Panc1 (cell line): ENCODE measurements at regions not wholly inside any gene's neighbourhood (a gene's known extent, or its start where the extent isn't known, plus 50 kb on each side); places are given as distances from the start of the nearest gene placed in this dataset.

Source experiments
- ATAC-seq: fragments of 200-7000 bp; cut with Tn5 transposase; 2 replicates; pipeline ENCODE4 v1.9.1; 2020; ENCODE audit warnings: mild to moderate bottlenecking, moderate library complexity
- BruUV-seq: library from RNA; stranded (reverse); fragments of 400-500 nt; replicated peaks from 2 replicates; lab custom pipeline; 2021; lab: Mats Ljungman, UMichigan
- CTCF ChIA-PET: fragments of 300-600 bp; sonication (Branson Sonifier 250); formaldehyde crosslinking; loops from one replicate; lab custom pipeline; 2022; ENCODE audit warnings: antibody characterized with exemption; lab: Charles Lee
- POLR2A ChIA-PET: fragments of 300-600 bp; sonication (Branson Sonifier 250); formaldehyde crosslinking; loops from one replicate; lab custom pipeline; 2022; ENCODE audit warnings: antibody characterized with exemption; lab: Charles Lee
- DNase-seq: peaks from one replicate; pipeline ENCODE4 v3.0.0-alpha.2; 2010; ENCODE audit warnings: low read depth, low spot score
- H3K27ac ChIP-seq: 2 replicates; pipeline ENCODE4 v1.5.1; 2011; ENCODE audit warnings: mild to moderate bottlenecking, low read length, inconsistent platforms
- H3K27me3 ChIP-seq: fragments of 200-500 bp; sonication (Bioruptor generic); 2 replicates; pipeline ENCODE4 v1.6.0; 2014; ENCODE audit warnings: low read length, inconsistent platforms; ENCODE audit not compliant: control insufficient read depth, insufficient read depth
- H3K36me3 ChIP-seq: fragments of 200-500 bp; sonication (Bioruptor generic); 2 replicates; pipeline ENCODE4 v1.5.1; 2014; ENCODE audit warnings: inconsistent platforms, mild to moderate bottlenecking, low read length, moderate library complexity; ENCODE audit not compliant: control insufficient read depth, insufficient read depth
- H3K4me1 ChIP-seq: 2 replicates; pipeline ENCODE4 v1.5.1; 2011; ENCODE audit warnings: inconsistent platforms, mild to moderate bottlenecking, low read length, moderate library complexity; ENCODE audit not compliant: control insufficient read depth, insufficient read depth
- H3K4me3 ChIP-seq, 2 experiments: 2 replicates each; pipeline ENCODE4 v1.5.1; 2011 to 2012; ENCODE audit warnings: low read depth in 2 of 2, low read length in 2 of 2, mild to moderate bottlenecking in 2 of 2, inconsistent platforms in 1 of 2, moderate library complexity in 1 of 2
- H3K9me3 ChIP-seq: fragments of 200-500 bp; sonication (Bioruptor generic); 2 replicates; pipeline ENCODE4 v1.5.1; 2014; ENCODE audit warnings: low read depth, mild to moderate bottlenecking, inconsistent platforms, low read length, moderate library complexity; ENCODE audit not compliant: control insufficient read depth, insufficient read depth
- CTCF ChIP-seq: fragments of 450-650 bp; IDR thresholded peaks from 2 replicates; pipeline ENCODE4 v1.5.1; 2017; ENCODE audit warnings: mild to moderate bottlenecking
- POLR2AphosphoS5 ChIP-seq: IDR thresholded peaks from 2 replicates; pipeline ENCODE4 v1.6.1; 2012; ENCODE audit warnings: mild to moderate bottlenecking, low read depth, low read length, moderate library complexity
- REST ChIP-seq, 2 experiments: IDR thresholded peaks; 2 replicates each; pipeline ENCODE4 v1.6.1; 2011 to 2012; ENCODE audit warnings: low read depth in 2 of 2, control low read depth in 1 of 2, low read length in 1 of 2, mild to moderate bottlenecking in 1 of 2, moderate library complexity in 1 of 2; ENCODE audit not compliant: insufficient read depth in 1 of 2
- SIN3A ChIP-seq: IDR thresholded peaks from 2 replicates; pipeline ENCODE4 v1.6.1; 2012; ENCODE audit warnings: low read depth, mild to moderate bottlenecking, low read length, moderate library complexity, borderline replicate concordance; ENCODE audit not compliant: insufficient read depth
- TCF7L2 ChIP-seq: IDR thresholded peaks from 2 replicates; pipeline ENCODE4 v1.6.1; 2011; ENCODE audit warnings: mild to moderate bottlenecking, low read depth, low read length, inconsistent platforms
- in situ Hi-C: cut with HindIII; loops from 2 replicates; pipeline ENCODE4 v1.10.0; 2016; ENCODE audit warnings: low sequenced_read_pairs, low pct_unique_long_range_greater_than_20kb
- intact Hi-C: fragments of 100-400 bp; cut with micrococcal nuclease; formaldehyde crosslinking; loops from one replicate; pipeline ENCODE4 v1.10.0; 2022; ENCODE audit not compliant: unreplicated experiment

GRCh38 chr1:30378991-30379581 is 344.3 kb downstream of the MATN1 start:
- ATAC-seq, result no peak
- Histone ChIP-seq H3K27me3 (no peaks in the 10 kb centered on the region; the same call in 1 of the 2 replicates), H3K9me3 (no peaks in the 10 kb centered on the region), H3K4me1 (0 out of 2 replicates have a peak, but pooled peaks cover 2% of the 10 kb centered on the region), H3K36me3 (no peaks in the 10 kb centered on the region), H3K27ac (no peak overlapping the region), H3K4me3 (no peak overlapping the region)
- in situ Hi-C loops, result no loop called here
- intact Hi-C loops, result no loop called here
- no peak for TF ChIP-seq REST (IDR thresholded peaks at IDR 0.05; ENCODE audit: insufficient read depth in 1 of 2, low read depth in 2 of 2, low read length in 1 of 2)
- TF ChIP-seq SIN3A, result no peak
- no peak for TF ChIP-seq TCF7L2
- no peak for TF ChIP-seq CTCF
- TF ChIP-seq POLR2AphosphoS5, result no peak
- no peak for DNase-seq
- no TSS peak for BruUV-seq
- CTCF ChIA-PET, result interaction anchor here (1.1 kb wide), 1 partner anchor 644 kb away, joined by 3 read pairs; no protein-coding TSS in a partner anchor
- POLR2A ChIA-PET, result no interaction called here

GRCh38 chr1:30378003-30378596 is 345.3 kb downstream of the MATN1 start:
- Histone ChIP-seq H3K4me3 (no peak overlapping the region), H3K4me1 (0 out of 2 replicates have a peak, but pooled peaks cover 2% of the 10 kb centered on the region), H3K27ac (no peak overlapping the region), H3K27me3 (no peaks in the 10 kb centered on the region), H3K36me3 (no peaks in the 10 kb centered on the region), H3K9me3 (no peaks in the 10 kb centered on the region)
- TF ChIP-seq TCF7L2 (no peak), POLR2AphosphoS5 (no peak), CTCF (no peak), SIN3A (no peak), REST (IDR thresholded peaks at IDR 0.05; ENCODE audit: insufficient read depth in 1 of 2, low read depth in 2 of 2, low read length in 1 of 2) (no peak)
- DNase-seq (no peak), ATAC-seq (no peak)
- in situ Hi-C loops (no loop called here), intact Hi-C loops (no loop called here)
- CTCF ChIA-PET, result no interaction called here
- BruUV-seq, result no TSS peak
- POLR2A ChIA-PET, result no interaction called here
